Neuronal stem cell (in vitro differentiated cells): ENCODE measurements at regions not wholly inside any gene's neighbourhood (a gene's known extent, or its start where the extent isn't known, plus 50 kb on each side); places are given as distances from the start of the nearest gene placed in this dataset.

Experiments
- DNase-seq: peaks from one replicate; pipeline ENCODE4 v3.0.0-alpha.2; 2013; ENCODE audit warnings: low spot score
- H2AFZ ChIP-seq: one replicate; pipeline ENCODE4 v1.6.1; 2013; ENCODE audit warnings: mild to moderate bottlenecking, low read length, inconsistent platforms
- H2AK5ac ChIP-seq: 2 replicates; pipeline ENCODE4 v1.6.1; 2013; ENCODE audit warnings: low read depth, mild to moderate bottlenecking, inconsistent platforms, low read length, moderate library complexity, mixed read lengths
- H2BK120ac ChIP-seq: 2 replicates; pipeline ENCODE4 v1.6.1; 2013; ENCODE audit warnings: low read depth, mild to moderate bottlenecking, inconsistent platforms, low read length, moderate library complexity, mixed read lengths
- H2BK12ac ChIP-seq: one replicate; pipeline ENCODE4 v1.6.1; 2013; ENCODE audit warnings: low read length, inconsistent platforms
- H2BK15ac ChIP-seq: 2 replicates; pipeline ENCODE4 v1.6.1; 2013; ENCODE audit warnings: mild to moderate bottlenecking, low read length, inconsistent platforms, mixed read lengths
- H2BK5ac ChIP-seq: one replicate; pipeline ENCODE4 v1.6.1; 2013; ENCODE audit warnings: inconsistent platforms, mild to moderate bottlenecking, low read length, moderate library complexity
- H3K14ac ChIP-seq: one replicate; pipeline ENCODE4 v1.6.1; 2013; ENCODE audit warnings: low read length, inconsistent platforms
- H3K18ac ChIP-seq: 2 replicates; pipeline ENCODE4 v1.6.1; 2013; ENCODE audit warnings: low read length, inconsistent platforms
- H3K23ac ChIP-seq: 2 replicates; pipeline ENCODE4 v1.6.1; 2013; ENCODE audit warnings: low read depth, mild to moderate bottlenecking, mixed read lengths, low read length, inconsistent platforms; ENCODE audit not compliant: poor library complexity
- H3K27ac ChIP-seq: replicated peaks from 3 replicates; pipeline ENCODE4 v1.5.1; 2013; ENCODE audit warnings: low read length, inconsistent platforms
- H3K27me3 ChIP-seq, 3 experiments: 2 replicates each; pipeline ENCODE4 v1.6.1; 2013; ENCODE audit warnings: low read length in 3 of 3, mild to moderate bottlenecking in 2 of 3, inconsistent platforms in 1 of 3, low read depth in 1 of 3, mixed read lengths in 1 of 3, moderate library complexity in 1 of 3; ENCODE audit not compliant: control insufficient read depth in 3 of 3, insufficient read depth in 3 of 3
- H3K36me3 ChIP-seq, 2 donors: replicated peaks in 1 of 2; 2 replicates each; pipeline ENCODE4 v1.6.1; 2013; ENCODE audit warnings: low read length in 2 of 2; ENCODE audit not compliant: control insufficient read depth in 2 of 2, insufficient read depth in 2 of 2
- H3K4ac ChIP-seq: 2 replicates; pipeline ENCODE4 v1.6.1; 2013; ENCODE audit warnings: inconsistent platforms, mild to moderate bottlenecking, low read length, moderate library complexity
- H3K4me1 ChIP-seq, 2 donors: 1 replicate in 1 of 2; 2 replicates in 1 of 2; pipeline ENCODE4 v1.6.1; 2013; ENCODE audit warnings: low read length in 2 of 2, low read depth in 1 of 2; ENCODE audit not compliant: control insufficient read depth in 2 of 2, insufficient read depth in 1 of 2
- H3K4me2 ChIP-seq: one replicate; pipeline ENCODE4 v1.6.1; 2013; ENCODE audit warnings: mild to moderate bottlenecking, low read length, inconsistent platforms; ENCODE audit not compliant: insufficient read depth, poor library complexity, severe bottlenecking
- H3K4me3 ChIP-seq, 2 donors: 2 replicates each; pipeline ENCODE4 v1.5.1; 2013; ENCODE audit warnings: low read length in 2 of 2, mild to moderate bottlenecking in 2 of 2, inconsistent platforms in 1 of 2, moderate library complexity in 1 of 2
- H3K79me1 ChIP-seq: one replicate; pipeline ENCODE4 v1.6.1; 2013; ENCODE audit warnings: low read depth, mild to moderate bottlenecking, inconsistent platforms, low read length, moderate library complexity
- H3K9ac ChIP-seq: one replicate; pipeline ENCODE4 v1.6.1; 2013; ENCODE audit warnings: mild to moderate bottlenecking, low read depth, low read length, inconsistent platforms; ENCODE audit not compliant: poor library complexity
- H3K9me3 ChIP-seq, 2 donors: replicated peaks in 1 of 2; 2 replicates each; pipeline versions ENCODE3 to v1.6.1; 2013; ENCODE audit warnings: low read length in 2 of 2, mild to moderate bottlenecking in 2 of 2, inconsistent platforms in 1 of 2, low read depth in 1 of 2, mixed read lengths in 1 of 2, moderate library complexity in 1 of 2; ENCODE audit not compliant: control insufficient read depth in 2 of 2, insufficient read depth in 1 of 2
- H4K8ac ChIP-seq: one replicate; pipeline ENCODE4 v1.6.1; 2013; ENCODE audit warnings: low read depth, mild to moderate bottlenecking, inconsistent platforms, low read length, moderate library complexity
- H4K91ac ChIP-seq: one replicate; pipeline ENCODE4 v1.6.1; 2013; ENCODE audit warnings: low read length, low read depth, mild to moderate bottlenecking, inconsistent platforms; ENCODE audit not compliant: poor library complexity
- WGBS, 2 donors: extraction: QIAGEN DNeasy Blood & Tissue Kit; methylation state at CpG; one replicate each; pipeline ENCODE4 v1.1.7; 2013; ENCODE audit warnings: missing lambda C conversion rate in 2 of 2, mixed read lengths in 1 of 2; ENCODE audit not compliant: insufficient read length in 2 of 2, insufficient replicate concordance in 1 of 2; ENCODE audit errors: extremely low coverage in 2 of 2; 5-methylcytosine and 5-hydroxymethylcytosine counted together

GRCh38 chr12:17214929-17215328 is 609.0 kb upstream of the LMO3 start:
- Histone ChIP-seq H2BK15ac (no peak overlapping the region), H3K27ac (no peak overlapping the region), H3K14ac (no peak overlapping the region), H3K4me2 (no peak overlapping the region), H3K9ac (no peak overlapping the region), H2BK120ac (no peak overlapping the region), H4K8ac (no peak overlapping the region), H4K91ac (no peak overlapping the region), H3K36me3 (no peaks in the 10 kb centered on the region), H2AK5ac (no peak overlapping the region), H3K4me1 (no peaks in the 10 kb centered on the region), H2BK12ac (no peak overlapping the region), H3K9me3 (no peaks in the 10 kb centered on the region), H3K4me3 (no peak overlapping the region), H3K18ac (no peak overlapping the region), H3K27me3 (no peaks in the 10 kb centered on the region), H2BK5ac (no peak overlapping the region), H2AFZ (no peak overlapping the region), H3K4ac (no peak overlapping the region), H3K79me1 (peaks cover 1% of the 10 kb centered on the region), H3K23ac (no peak overlapping the region)
- no peak for DNase-seq
- no CpG with 5 or more reads among the region's 2 CpGs for WGBS, 2 donors

GRCh38 chr12:17206553-17206952 is 600.6 kb upstream of the LMO3 start:
- Histone ChIP-seq H4K91ac (no peak overlapping the region), H2BK5ac (no peak overlapping the region), H3K4me2 (no peak overlapping the region), H3K36me3 (no peaks in the 10 kb centered on the region), H3K14ac (no peak overlapping the region), H2BK12ac (no peak overlapping the region), H3K18ac (no peak overlapping the region), H3K23ac (no peak overlapping the region), H3K4me3 (no peak overlapping the region), H3K4ac (no peak overlapping the region), H3K9me3 (peaks cover 0 to 10% of the 10 kb centered on the region in 2 donors), H3K9ac (no peak overlapping the region), H3K79me1 (peaks cover 1% of the 10 kb centered on the region), H2AFZ (no peak overlapping the region), H2BK120ac (no peak overlapping the region), H4K8ac (no peak overlapping the region), H3K27me3 (no peaks in the 10 kb centered on the region), H3K27ac (no peak overlapping the region), H2AK5ac (no peak overlapping the region), H2BK15ac (no peak overlapping the region), H3K4me1 (no peaks in the 10 kb centered on the region)
- no peak for DNase-seq

DNA sequence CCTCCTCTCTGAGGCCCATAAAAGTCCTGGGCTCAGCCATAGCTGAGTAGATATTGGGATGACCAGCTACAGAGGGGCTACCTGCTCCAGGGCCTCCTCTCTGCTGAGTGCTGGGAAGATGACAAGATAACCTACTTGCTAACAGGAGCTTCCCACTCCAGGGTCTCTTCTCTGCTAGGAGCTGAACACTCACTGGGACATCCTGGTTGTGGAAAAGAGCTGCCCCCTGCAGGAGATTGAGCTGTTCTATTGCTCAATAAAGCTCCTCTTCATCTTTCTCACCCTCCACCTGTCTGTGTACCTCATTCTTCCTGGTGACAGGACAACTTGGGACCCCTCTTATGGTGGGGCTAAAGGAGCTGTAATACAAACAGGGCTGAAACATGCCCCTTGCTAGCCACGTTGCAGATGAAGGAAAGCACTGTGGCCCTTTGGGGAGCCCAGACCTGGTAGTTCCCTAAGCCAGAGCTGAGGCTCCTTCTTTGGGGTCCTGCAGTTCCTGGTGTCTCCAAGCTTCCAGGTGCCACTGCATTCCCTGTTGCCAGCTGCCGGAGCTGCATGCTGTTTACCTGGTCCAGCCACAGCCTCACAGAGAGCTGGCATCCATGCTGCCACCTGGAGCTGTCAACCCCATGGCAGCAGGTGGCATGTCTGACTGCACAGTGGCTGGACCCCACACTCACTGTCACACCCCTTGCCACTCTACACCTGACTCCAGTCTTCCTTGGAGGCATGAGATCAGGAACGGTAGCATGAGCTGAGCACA is 598.5 kb upstream of the LMO3 start:
- Histone ChIP-seq H3K18ac (peak overlapping the region; percentile 90), H2BK15ac (peak overlapping the region; percentile 65), H2AFZ (no peak overlapping the region), H2BK5ac (peak overlapping the region; percentile 75), H3K14ac (no peak overlapping the region), H2BK120ac (no peak overlapping the region), H3K4me2 (no peak overlapping the region), H3K4me3 (peak overlapping the region in 1 of 2 donors; percentile 58), H4K91ac (no peak overlapping the region), H3K23ac (peak overlapping the region; percentile 73), H3K27me3 (no peaks in the 10 kb centered on the region), H3K4me1 (no peaks in the 10 kb centered on the region), H3K9me3 (peaks cover 0 to 12% of the 10 kb centered on the region in 2 donors), H3K79me1 (no peaks in the 10 kb centered on the region), H2BK12ac (no peak overlapping the region), H2AK5ac (peak overlapping the region; percentile 65), H3K36me3 (no peaks in the 10 kb centered on the region), H3K4ac (no peak overlapping the region), H4K8ac (no peak overlapping the region), H3K9ac (no peak overlapping the region), H3K27ac (no peak overlapping the region)
- DNase-seq: no peak
- no CpG with 5 or more reads among the region's 3 CpGs for WGBS, 2 donors

- Histone ChIP-seq H3K4ac (no peak overlapping the region), H4K8ac (no peak overlapping the region), H3K9ac (no peak overlapping the region), H2BK12ac (peak overlapping the region; percentile 4), H3K9me3 (peaks cover 0 to 12% of the 10 kb centered on the region in 2 donors), H3K27me3 (no peaks in the 10 kb centered on the region), H3K23ac (no peak overlapping the region), H2BK5ac (no peak overlapping the region), H3K4me2 (no peak overlapping the region), H3K79me1 (no peaks in the 10 kb centered on the region), H2BK15ac (peak overlapping the region; percentile 81), H3K14ac (peak overlapping the region; percentile 71), H3K4me1 (peaks cover 0 to 3% of the 10 kb centered on the region in 2 donors), H3K4me3 (no peak overlapping the region), H3K36me3 (no peaks in the 10 kb centered on the region), H3K27ac (no peak overlapping the region), H3K18ac (peak overlapping the region; percentile 85), H2AFZ (no peak overlapping the region), H2BK120ac (no peak overlapping the region), H2AK5ac (peak overlapping the region; percentile 28), H4K91ac (no peak overlapping the region)
- WGBS, 2 donors: no CpG with 5 or more reads among the region's 5 CpGs
- no peak for DNase-seq
Measured at GRCh38 chr12:17203497-17203896, 597.5 kb upstream of the LMO3 start.
